NT2/D1 (cell line): ENCODE measurements at regions not wholly inside any gene's neighbourhood (a gene's known extent, or its start where the extent isn't known, plus 50 kb on each side); places are given as distances from the start of the nearest gene placed in this dataset.
"Not testable (repeated sequence)": the region's sequence is repeated elsewhere in the genome, so short reads cannot be mapped to it uniquely, and the experiment has no call there.

ENCODE experiments used
- SUZ12 ChIP-seq: IDR thresholded peaks from 2 replicates; pipeline ENCODE4 v1.6.1; 2011; ENCODE audit not compliant: insufficient read length, insufficient read depth; ENCODE audit errors: extremely low read depth
- YY1 ChIP-seq: IDR thresholded peaks from 2 replicates; pipeline ENCODE4 v1.6.1; 2011; ENCODE audit not compliant: insufficient read length, insufficient read depth
- ZNF274 ChIP-seq: IDR thresholded peaks from 2 replicates; pipeline ENCODE4 v1.6.1; 2011; ENCODE audit warnings: mild to moderate bottlenecking, low read depth, low read length

DNA sequence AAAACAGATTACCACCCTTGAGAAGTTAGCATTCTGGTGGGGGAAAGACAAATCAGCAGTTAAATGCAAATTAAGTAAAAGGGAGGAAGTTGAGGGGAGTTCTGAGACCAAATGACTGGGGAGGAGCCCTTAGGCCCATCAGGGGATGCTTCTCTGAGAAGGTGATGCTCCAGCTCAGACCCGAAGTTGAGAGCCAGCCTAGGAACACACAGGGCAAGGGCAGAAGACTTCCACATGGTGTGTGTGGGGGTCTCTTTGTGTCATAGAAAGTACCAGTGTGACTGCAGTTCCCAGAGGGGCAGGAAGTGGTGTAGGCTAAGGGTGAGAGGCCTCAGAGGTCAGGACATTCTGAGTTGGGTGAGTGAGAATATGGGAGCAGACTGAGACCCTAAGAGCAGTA lies 137.3 kb downstream of the KLRB1 start:
- not testable (repeated sequence) for TF ChIP-seq SUZ12, ZNF274, YY1
